ENCODE measurements at regions not wholly inside any gene's neighbourhood (a gene's known extent, or its start where the extent isn't known, plus 50 kb on each side); places are given as distances from the start of the nearest gene placed in this dataset.

- no peak for TF ChIP-seq CTCF (IDR thresholded peaks at IDR 0.05; ENCODE audit: control insufficient read depth, insufficient read depth, low read depth, low read length, missing control alignments)
- DNase-seq (ENCODE audit: low read depth) = no peak
- no peak overlapping the region for H3K4me3 ChIP-seq (ENCODE audit: control insufficient read depth, low read depth, low read length)
Measured at GRCh38 chr6:40740518-40740917, 153.4 kb upstream of the LRFN2 start.

- no peak for DNase-seq (ENCODE audit: low read depth)
- H3K4me3 ChIP-seq (ENCODE audit: control insufficient read depth, low read depth, low read length) = no peak overlapping the region
- TF ChIP-seq CTCF (IDR thresholded peaks at IDR 0.05; ENCODE audit: control insufficient read depth, insufficient read depth, low read depth, low read length, missing control alignments) = no peak
Measured at GRCh38 chr6:40738551-40739193, 151.5 kb upstream of the LRFN2 start.

GRCh38 chr6:40735521-40735920 lies 148.4 kb upstream of the LRFN2 start:
- H3K4me3 ChIP-seq (ENCODE audit: control insufficient read depth, low read depth, low read length) = no peak overlapping the region
- no peak for TF ChIP-seq CTCF (IDR thresholded peaks at IDR 0.05; ENCODE audit: control insufficient read depth, insufficient read depth, low read depth, low read length, missing control alignments)
- no peak for DNase-seq (ENCODE audit: low read depth)

GRCh38 chr6:40735121-40735520 lies 148.0 kb upstream of the LRFN2 start:
- no peak overlapping the region for H3K4me3 ChIP-seq (ENCODE audit: control insufficient read depth, low read depth, low read length)
- TF ChIP-seq CTCF (IDR thresholded peaks at IDR 0.05; ENCODE audit: control insufficient read depth, insufficient read depth, low read depth, low read length, missing control alignments) = no peak
- DNase-seq (ENCODE audit: low read depth) = no peak

GRCh38 chr6:40734607-40735006 lies 147.4 kb upstream of the LRFN2 start:
- no peak for DNase-seq (ENCODE audit: low read depth)
- no peak for TF ChIP-seq CTCF (IDR thresholded peaks at IDR 0.05; ENCODE audit: control insufficient read depth, insufficient read depth, low read depth, low read length, missing control alignments)
- no peak overlapping the region for H3K4me3 ChIP-seq (ENCODE audit: control insufficient read depth, low read depth, low read length)

- no peak for TF ChIP-seq CTCF (IDR thresholded peaks at IDR 0.05; ENCODE audit: control insufficient read depth, insufficient read depth, low read depth, low read length, missing control alignments)
- no peak overlapping the region for H3K4me3 ChIP-seq (ENCODE audit: control insufficient read depth, low read depth, low read length)
- DNase-seq (ENCODE audit: low read depth) = no peak
Measured at GRCh38 chr6:40733770-40734396, 146.7 kb upstream of the LRFN2 start.

Measured in AG09309 (cell line).